HL-60 (cell line): ENCODE measurements at regions not wholly inside any gene's neighbourhood (a gene's known extent, or its start where the extent isn't known, plus 50 kb on each side); places are given as distances from the start of the nearest gene placed in this dataset.

ENCODE experiments used
- DNase-seq, 2 experiments: peaks; one replicate each; pipeline ENCODE4 v3.0.0-alpha.2; 2010 to 2020; ENCODE audit warnings: low read depth in 1 of 2, low spot score in 1 of 2
- H3K27ac ChIP-seq: fragments of 250-450 bp; sonication (Bioruptor Pico); replicated peaks from 2 replicates; pipeline ENCODE4 v1.5.1; 2020; ENCODE audit warnings: mild to moderate bottlenecking, moderate library complexity
- H3K27me3 ChIP-seq: fragments of 250-450 bp; sonication (Bioruptor Pico); 2 replicates; pipeline ENCODE4 v1.5.1; 2021; ENCODE audit warnings: mild to moderate bottlenecking, moderate library complexity; ENCODE audit not compliant: insufficient read depth, poor library complexity, severe bottlenecking
- H3K4me3 ChIP-seq: replicated peaks from 2 replicates; pipeline ENCODE4 v1.5.1; 2011; ENCODE audit warnings: mild to moderate bottlenecking, control low read depth, low read length; ENCODE audit not compliant: insufficient read depth
- CTCF ChIP-seq: IDR thresholded peaks from one replicate; pipeline ENCODE4 v1.5.1; 2011; ENCODE audit warnings: low read length, control low read depth, inconsistent platforms; ENCODE audit not compliant: insufficient read depth
- GABPA ChIP-seq: IDR thresholded peaks from 2 replicates; pipeline ENCODE4 v1.6.1; 2012; ENCODE audit warnings: low read depth
- POLR2AphosphoS5 ChIP-seq: IDR thresholded peaks from 2 replicates; pipeline ENCODE4 v1.6.1; 2012; ENCODE audit warnings: low read depth
- REST ChIP-seq: IDR thresholded peaks from 2 replicates; pipeline ENCODE4 v1.6.1; 2012; ENCODE audit warnings: low read depth; ENCODE audit not compliant: insufficient replicate concordance
- SPI1 ChIP-seq: IDR thresholded peaks from 2 replicates; pipeline ENCODE4 v1.6.1; 2012; ENCODE audit warnings: low read depth, mild to moderate bottlenecking, borderline replicate concordance

- no peak overlapping the region for H3K4me3 ChIP-seq
- no peaks in the 10 kb centered on the region for H3K27me3 ChIP-seq
- no peak for TF ChIP-seq SPI1
- no peak for TF ChIP-seq CTCF
- TF ChIP-seq POLR2AphosphoS5: no peak
- TF ChIP-seq REST: no peak
- no peak for TF ChIP-seq GABPA
- no peak overlapping the region for H3K27ac ChIP-seq
- DNase-seq: no peak
Observed at GRCh38 chr12:124148481-124149273, 146.2 kb upstream of the RFLNA start.

- no peaks in the 10 kb centered on the region for H3K27me3 ChIP-seq
Observed at GRCh38 chr12:124149287-124149686, 145.6 kb upstream of the RFLNA start.

More at GRCh38 chr12:124149287-124149686, 145.6 kb upstream of the RFLNA start:
- DNase-seq: no peak
- H3K27ac ChIP-seq: no peak overlapping the region
- no peak for TF ChIP-seq REST
- no peak for TF ChIP-seq SPI1
- no peak for TF ChIP-seq GABPA
- no peak for TF ChIP-seq CTCF
- no peak for TF ChIP-seq POLR2AphosphoS5
- H3K4me3 ChIP-seq: no peak overlapping the region
